NCI-H526 (cell line): ENCODE measurements at regions not wholly inside any gene's neighbourhood (a gene's known extent, or its start where the extent isn't known, plus 50 kb on each side); places are given as distances from the start of the nearest gene placed in this dataset.

Experiments used
- DNase-seq, 2 experiments: peaks; one replicate each; lab custom pipeline; 2025; lab: John Stamatoyannopoulos, UW

- peak; percentile 20 to 22 for DNase-seq
These were observed 349.0 kb downstream of the TBC1D4 start for GRCh38 chr13:75132701-75133695.

GRCh38 chr13:75129331-75129730 is 352.6 kb downstream of the TBC1D4 start:
- no peak for DNase-seq

- no peak for DNase-seq
These were observed 357.6 kb downstream of the TBC1D4 start for GRCh38 chr13:75124415-75124814.

- no peak for DNase-seq
These were observed 358.5 kb downstream of the TBC1D4 start for GRCh38 chr13:75123428-75123827.

- no peak for DNase-seq
These were observed 361.9 kb downstream of the TBC1D4 start for GRCh38 chr13:75120085-75120484.

- no peak for DNase-seq
These were observed 366.8 kb downstream of the TBC1D4 start for GRCh38 chr13:75115171-75115570.

- DNase-seq, result no peak
These were observed 378.0 kb downstream of the TBC1D4 start for GRCh38 chr13:75103976-75104375.

GRCh38 chr13:75102001-75102716 is 379.8 kb downstream of the TBC1D4 start:
- DNase-seq, result no peak

- no peak for DNase-seq
These were observed 380.6 kb downstream of the TBC1D4 start for GRCh38 chr13:75101348-75101747.

- DNase-seq, result no peak
These were observed 389.8 kb downstream of the TBC1D4 start for GRCh38 chr13:75092143-75092542.

GRCh38 chr13:75091718-75092117 is 390.3 kb downstream of the TBC1D4 start:
- no peak for DNase-seq

GRCh38 chr13:75090872-75091615 is 390.9 kb downstream of the TBC1D4 start:
- DNase-seq, result no peak

GRCh38 chr13:75088915-75089314 is 393.1 kb downstream of the TBC1D4 start:
- no peak for DNase-seq

- no peak for DNase-seq
These were observed 402.7 kb downstream of the TBC1D4 start for GRCh38 chr13:75079226-75079625.

GRCh38 chr13:75076476-75076875 is 405.5 kb downstream of the TBC1D4 start:
- DNase-seq, result no peak

GRCh38 chr13:75073786-75074185 is 408.2 kb downstream of the TBC1D4 start:
- DNase-seq, result no peak

GRCh38 chr13:75072891-75073290 is 409.1 kb downstream of the TBC1D4 start:
- DNase-seq, result no peak

- peak in 1 of 2 experiments; percentile 19 for DNase-seq
These were observed 409.6 kb downstream of the TBC1D4 start for GRCh38 chr13:75072368-75072767.

- DNase-seq, result no peak
These were observed 410.2 kb downstream of the TBC1D4 start for GRCh38 chr13:75071796-75072195.

- DNase-seq, result peak in 1 of 2 experiments; percentile 30
These were observed 410.6 kb downstream of the TBC1D4 start for GRCh38 chr13:75071395-75071794.

- DNase-seq, result no peak
These were observed 420.1 kb downstream of the TBC1D4 start for GRCh38 chr13:75061909-75062308.

GRCh38 chr13:75055296-75055695 is 426.7 kb downstream of the TBC1D4 start:
- DNase-seq, result no peak
